Astrocyte of the cerebellum (primary cell): ENCODE measurements at regions not wholly inside any gene's neighbourhood (a gene's known extent, or its start where the extent isn't known, plus 50 kb on each side); places are given as distances from the start of the nearest gene placed in this dataset.
"Not testable (repeated sequence)": the region's sequence is repeated elsewhere in the genome, so short reads cannot be mapped to it uniquely, and the experiment has no call there.

Experiments used
- DNase-seq: peaks from one replicate; pipeline ENCODE4 v3.0.0-alpha.2; 2011; ENCODE audit warnings: low read depth
- H3K4me3 ChIP-seq: 2 replicates; pipeline ENCODE4 v1.5.1; 2011; ENCODE audit warnings: mild to moderate bottlenecking, low read depth, low read length, moderate library complexity
- CTCF ChIP-seq: IDR thresholded peaks from 2 replicates; pipeline ENCODE4 v1.5.1; 2012; ENCODE audit warnings: low read length, low read depth, moderate library complexity, mild to moderate bottlenecking; ENCODE audit errors: missing control alignments
- in situ Hi-C: cut with HindIII; loops from 2 replicates; pipeline ENCODE4 v1.10.0; 2017; ENCODE audit warnings: low sequenced_read_pairs

- in situ Hi-C loops, result no loop called here
- no peak overlapping the region for H3K4me3 ChIP-seq
- no peak for DNase-seq
- TF ChIP-seq CTCF, result no peak
Measured at GRCh38 chr3:70464465-70464864, 152.0 kb upstream of the MDFIC2 start.

- DNase-seq, H3K4me3 ChIP-seq, in situ Hi-C loops: not testable (repeated sequence)
Measured at GRCh38 chr3:70450220-70450619, 137.8 kb upstream of the MDFIC2 start.

GRCh38 chr3:70435422-70435821 is 123.0 kb upstream of the MDFIC2 start:
- DNase-seq, H3K4me3 ChIP-seq, in situ Hi-C loops: not testable (repeated sequence)

GRCh38 chr3:70433091-70433490 is 120.7 kb upstream of the MDFIC2 start:
- in situ Hi-C loops, result no loop called here
- TF ChIP-seq CTCF, result no peak
- DNase-seq, result no peak
- no peak overlapping the region for H3K4me3 ChIP-seq

- DNase-seq, result no peak
- TF ChIP-seq CTCF, result no peak
- no peak overlapping the region for H3K4me3 ChIP-seq
- in situ Hi-C loops, result no loop called here
Measured at GRCh38 chr3:70431911-70432310, 119.5 kb upstream of the MDFIC2 start.

GRCh38 chr3:70426071-70426470 is 113.6 kb upstream of the MDFIC2 start:
- in situ Hi-C loops, result no loop called here
- no peak overlapping the region for H3K4me3 ChIP-seq
- DNase-seq, result no peak
- TF ChIP-seq CTCF, result no peak

- TF ChIP-seq CTCF, result no peak
- DNase-seq, result no peak
- in situ Hi-C loops, result no loop called here
- H3K4me3 ChIP-seq, result no peak overlapping the region
Measured at GRCh38 chr3:70421506-70421905, 109.1 kb upstream of the MDFIC2 start.

GRCh38 chr3:70409018-70409417 is 96.6 kb upstream of the MDFIC2 start:
- DNase-seq, result no peak
- no peak for TF ChIP-seq CTCF
- no peak overlapping the region for H3K4me3 ChIP-seq
- in situ Hi-C loops, result no loop called here
